Vagina (tissue), 2 donors: ENCODE measurements at regions not wholly inside any gene's neighbourhood (a gene's known extent, or its start where the extent isn't known, plus 50 kb on each side); places are given as distances from the start of the nearest gene placed in this dataset.

ENCODE experiments used
- DNase-seq, 2 donors: peaks; one replicate each; pipeline ENCODE4 v3.0.0-alpha.2; 2017; ENCODE audit errors: extremely low spot score in 2 of 2
- H3K27ac ChIP-seq: fragments of 200-600 bp; sonication (generic); one replicate; pipeline ENCODE4 v1.5.1; 2019
- H3K27me3 ChIP-seq: fragments of 200-600 bp; sonication (generic); one replicate; pipeline ENCODE4 v1.5.1; 2019
- H3K36me3 ChIP-seq, 2 donors: fragments of 200-600 bp; sonication (generic); one replicate each; pipeline ENCODE4 v1.5.1; 2017 to 2019
- H3K4me1 ChIP-seq: fragments of 200-600 bp; sonication (generic); one replicate; pipeline ENCODE4 v1.5.1; 2019
- H3K4me3 ChIP-seq, 2 donors: fragments of 200-600 bp; sonication (generic); 1 replicate in 1 of 2; 2 replicates in 1 of 2; pipeline ENCODE4 v1.5.1; 2016 to 2019
- H3K9me3 ChIP-seq: fragments of 200-600 bp; sonication (generic); one replicate; pipeline ENCODE4 v1.5.1; 2019
- CTCF ChIP-seq, 3 experiments: fragments of 450-650 bp in 2 of 3; fragments of 200-600 bp in 1 of 3; sonication (generic) in 1 of 3; IDR thresholded peaks; one replicate each; pipeline ENCODE4 v1.5.1; 2017 to 2019; ENCODE audit warnings: antibody characterized with exemption in 3 of 3, mild to moderate bottlenecking in 2 of 3, moderate library complexity in 2 of 3
- POLR2A ChIP-seq, 2 donors: fragments of 450-650 bp; IDR thresholded peaks; one replicate each; pipeline ENCODE4 v1.6.1; 2017; ENCODE audit warnings: antibody characterized with exemption in 2 of 2, mild to moderate bottlenecking in 2 of 2, moderate library complexity in 2 of 2
- POLR2AphosphoS5 ChIP-seq, 2 donors: sonication (generic); formaldehyde crosslinking; IDR thresholded peaks; one replicate each; pipeline ENCODE4 v1.9.0; 2017; ENCODE audit warnings: antibody characterized with exemption in 2 of 2, mild to moderate bottlenecking in 2 of 2, low read depth in 1 of 2; ENCODE audit not compliant: insufficient read depth in 1 of 2
- intact Hi-C: fragments of 100-400 bp; cut with DNase I; formaldehyde crosslinking; loops from one replicate; pipeline ENCODE4 v1.15.1; 2023

GRCh38 chr11:90646266-90646665 is 423.4 kb upstream of the CHORDC1 start:
- Histone ChIP-seq H3K4me1 (no peaks in the 10 kb centered on the region), H3K4me3 (no peak overlapping the region), H3K9me3 (no peaks in the 10 kb centered on the region), H3K27ac (no peak overlapping the region), H3K36me3 (no peaks in the 10 kb centered on the region), H3K27me3 (no peaks in the 10 kb centered on the region)
- no peak for DNase-seq
- TF ChIP-seq POLR2A (IDR thresholded peaks at IDR 0.05) (no peak), CTCF (IDR thresholded peaks at IDR 0.05) (no peak), POLR2AphosphoS5 (IDR thresholded peaks at IDR 0.05; ENCODE audit: insufficient read depth in 1 of 2, low read depth in 1 of 2) (no peak)
- intact Hi-C loops: no loop called here

- no peak for DNase-seq
- TF ChIP-seq POLR2A (IDR thresholded peaks at IDR 0.05): no peak
- TF ChIP-seq CTCF (IDR thresholded peaks at IDR 0.05): no peak
- no peak for TF ChIP-seq POLR2AphosphoS5 (IDR thresholded peaks at IDR 0.05; ENCODE audit: insufficient read depth in 1 of 2, low read depth in 1 of 2)
- Histone ChIP-seq H3K4me1 (no peaks in the 10 kb centered on the region), H3K4me3 (no peak overlapping the region), H3K27me3 (no peaks in the 10 kb centered on the region), H3K9me3 (no peaks in the 10 kb centered on the region), H3K36me3 (no peaks in the 10 kb centered on the region), H3K27ac (no peak overlapping the region)
- intact Hi-C loops: no loop called here
These were observed 416.7 kb upstream of the CHORDC1 start for GRCh38 chr11:90639461-90639993.

GRCh38 chr11:90635886-90636285 is 413.0 kb upstream of the CHORDC1 start:
- no peaks in the 10 kb centered on the region for H3K9me3 ChIP-seq
- no peak overlapping the region for H3K4me3 ChIP-seq
- no peaks in the 10 kb centered on the region for H3K4me1 ChIP-seq
- H3K36me3 ChIP-seq: no peaks in the 10 kb centered on the region
- TF ChIP-seq POLR2AphosphoS5 (IDR thresholded peaks at IDR 0.05; ENCODE audit: insufficient read depth in 1 of 2, low read depth in 1 of 2) (no peak), CTCF (IDR thresholded peaks at IDR 0.05) (no peak), POLR2A (IDR thresholded peaks at IDR 0.05) (no peak)
- no peak overlapping the region for H3K27ac ChIP-seq
- DNase-seq: no peak
- intact Hi-C loops: no loop called here
- H3K27me3 ChIP-seq: no peaks in the 10 kb centered on the region

- Histone ChIP-seq H3K27me3 (no peaks in the 10 kb centered on the region), H3K27ac (no peak overlapping the region), H3K4me3 (no peak overlapping the region), H3K4me1 (no peaks in the 10 kb centered on the region), H3K36me3 (no peaks in the 10 kb centered on the region), H3K9me3 (no peaks in the 10 kb centered on the region)
- TF ChIP-seq CTCF (IDR thresholded peaks at IDR 0.05) (no peak), POLR2AphosphoS5 (IDR thresholded peaks at IDR 0.05; ENCODE audit: insufficient read depth in 1 of 2, low read depth in 1 of 2) (no peak), POLR2A (IDR thresholded peaks at IDR 0.05) (no peak)
- intact Hi-C loops: no loop called here
- no peak for DNase-seq
These were observed 412.3 kb upstream of the CHORDC1 start for GRCh38 chr11:90635151-90635550.

- no peak overlapping the region for H3K27ac ChIP-seq
- DNase-seq: no peak
- intact Hi-C loops: no loop called here
These were observed 407.3 kb upstream of the CHORDC1 start for GRCh38 chr11:90630176-90630575.

More at GRCh38 chr11:90630176-90630575, 407.3 kb upstream of the CHORDC1 start:
- no peaks in the 10 kb centered on the region for H3K27me3 ChIP-seq
- TF ChIP-seq POLR2A (IDR thresholded peaks at IDR 0.05): no peak
- no peak for TF ChIP-seq CTCF (IDR thresholded peaks at IDR 0.05)
- TF ChIP-seq POLR2AphosphoS5 (IDR thresholded peaks at IDR 0.05; ENCODE audit: insufficient read depth in 1 of 2, low read depth in 1 of 2): no peak
- H3K4me3 ChIP-seq: no peak overlapping the region
- H3K36me3 ChIP-seq: no peaks in the 10 kb centered on the region
- no peaks in the 10 kb centered on the region for H3K9me3 ChIP-seq
- H3K4me1 ChIP-seq: no peaks in the 10 kb centered on the region
